Trophoblast cell (in vitro differentiated cells and primary cell): ENCODE measurements at regions not wholly inside any gene's neighbourhood (a gene's known extent, or its start where the extent isn't known, plus 50 kb on each side); places are given as distances from the start of the nearest gene placed in this dataset.

Source experiments
- DNase-seq, 2 donors: peaks; one replicate each; pipeline ENCODE4 v3.0.0-alpha.2; 2016
- H2AFZ ChIP-seq: 2 replicates; pipeline ENCODE4 v1.6.1; 2013; ENCODE audit warnings: low read length, moderate library complexity, mild to moderate bottlenecking; ENCODE audit not compliant: insufficient read depth, poor library complexity
- H2AK5ac ChIP-seq: 2 replicates; pipeline ENCODE4 v1.6.1; 2013; ENCODE audit warnings: mild to moderate bottlenecking, low read length
- H2BK120ac ChIP-seq: 2 replicates; pipeline ENCODE4 v1.6.1; 2013; ENCODE audit warnings: low read length, mild to moderate bottlenecking, moderate library complexity; ENCODE audit not compliant: insufficient read depth, poor library complexity
- H2BK12ac ChIP-seq: 2 replicates; pipeline ENCODE4 v1.6.1; 2013; ENCODE audit warnings: mild to moderate bottlenecking, low read length, moderate library complexity
- H2BK5ac ChIP-seq: 2 replicates; pipeline ENCODE4 v1.6.1; 2013; ENCODE audit warnings: low read length, low read depth, moderate library complexity, mild to moderate bottlenecking; ENCODE audit not compliant: poor library complexity
- H3K14ac ChIP-seq: 2 replicates; pipeline ENCODE4 v1.6.1; 2013; ENCODE audit warnings: mild to moderate bottlenecking, low read length
- H3K18ac ChIP-seq: 2 replicates; pipeline ENCODE4 v1.6.1; 2013; ENCODE audit warnings: mild to moderate bottlenecking, low read length
- H3K23ac ChIP-seq: 2 replicates; pipeline ENCODE4 v1.6.1; 2013; ENCODE audit warnings: low read length
- H3K27ac ChIP-seq: 2 replicates; pipeline ENCODE4 v1.5.1; 2013; ENCODE audit warnings: low read depth, mild to moderate bottlenecking, inconsistent platforms, low read length, moderate library complexity
- H3K27me3 ChIP-seq: 2 replicates; pipeline ENCODE4 v1.6.1; 2013; ENCODE audit warnings: inconsistent platforms, mild to moderate bottlenecking, low read length, moderate library complexity; ENCODE audit not compliant: insufficient read depth
- H3K36me3 ChIP-seq, 2 experiments: 1 replicate in 1 of 2; 2 replicates in 1 of 2; pipeline ENCODE4 v1.6.1; 2013; ENCODE audit warnings: low read length in 2 of 2, mild to moderate bottlenecking in 2 of 2, moderate library complexity in 1 of 2; ENCODE audit not compliant: insufficient read depth in 2 of 2, control insufficient read depth in 1 of 2
- H3K4ac ChIP-seq: 2 replicates; pipeline ENCODE4 v1.6.1; 2013; ENCODE audit warnings: low read depth, mild to moderate bottlenecking, low read length, moderate library complexity
- H3K4me1 ChIP-seq, 2 experiments: 1 replicate in 1 of 2; 2 replicates in 1 of 2; pipeline ENCODE4 v1.6.1; 2013; ENCODE audit warnings: low read length in 2 of 2, mild to moderate bottlenecking in 2 of 2, moderate library complexity in 1 of 2; ENCODE audit not compliant: insufficient read depth in 2 of 2, control insufficient read depth in 1 of 2
- H3K4me2 ChIP-seq: 2 replicates; pipeline ENCODE4 v1.6.1; 2013; ENCODE audit warnings: inconsistent platforms, mild to moderate bottlenecking, low read length, moderate library complexity
- H3K4me3 ChIP-seq: 2 replicates; pipeline ENCODE4 v1.5.1; 2013; ENCODE audit warnings: mild to moderate bottlenecking, low read depth, low read length, inconsistent platforms
- H3K79me1 ChIP-seq: one replicate; pipeline ENCODE4 v1.6.1; 2013; ENCODE audit warnings: low read length
- H3K79me2 ChIP-seq: 2 replicates; pipeline ENCODE4 v1.6.1; 2013; ENCODE audit warnings: low read length, mild to moderate bottlenecking; ENCODE audit not compliant: control insufficient read depth, insufficient read depth, poor library complexity
- H3K9ac ChIP-seq: 2 replicates; pipeline ENCODE4 v1.6.1; 2013; ENCODE audit warnings: mild to moderate bottlenecking, low read length
- H3K9me3 ChIP-seq: 2 replicates; pipeline ENCODE4 v1.6.1; 2013; ENCODE audit warnings: low read depth, mild to moderate bottlenecking, control low read depth, inconsistent platforms, low read length; ENCODE audit not compliant: insufficient read depth
- H4K12ac ChIP-seq: 2 replicates; pipeline ENCODE4 v1.6.1; 2013; ENCODE audit warnings: low read depth, mild to moderate bottlenecking, low read length, moderate library complexity
- H4K8ac ChIP-seq: 2 replicates; pipeline ENCODE4 v1.6.1; 2013; ENCODE audit warnings: low read depth, mild to moderate bottlenecking, low read length, moderate library complexity
- H4K91ac ChIP-seq: one replicate; pipeline ENCODE4 v1.6.1; 2013; ENCODE audit warnings: low read depth, mild to moderate bottlenecking, low read length, moderate library complexity
- WGBS: extraction: QIAGEN DNeasy Blood & Tissue Kit; methylation state at CpG from one replicate; pipeline ENCODE4 v1.1.7; 2013; ENCODE audit warnings: missing lambda C conversion rate; ENCODE audit not compliant: insufficient read length, insufficient coverage; ENCODE audit errors: extremely low coverage; 5-methylcytosine and 5-hydroxymethylcytosine counted together

DNA sequence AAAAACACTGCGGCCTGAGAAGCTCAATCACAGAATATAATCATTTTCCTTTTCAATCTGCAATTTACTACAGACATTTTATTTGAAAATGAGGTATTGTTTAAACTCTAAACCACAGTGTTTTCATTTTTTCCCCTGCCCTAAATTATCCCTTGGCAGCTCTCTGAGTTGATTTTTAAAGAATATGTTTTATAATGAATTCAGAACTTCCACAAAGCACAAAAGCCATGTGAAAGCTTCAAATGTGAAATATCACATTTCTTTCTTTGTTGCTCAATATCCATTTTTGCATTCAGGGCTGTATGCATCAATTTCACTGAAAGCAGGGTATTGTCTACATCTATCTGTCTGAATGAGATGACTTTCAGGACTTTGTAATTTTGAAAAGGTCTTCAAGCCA lies 813.6 kb upstream of the ALCAM start:
- Histone ChIP-seq H4K91ac (no peak overlapping the region), H3K36me3 (no peaks in the 10 kb centered on the region), H3K4ac (no peak overlapping the region), H3K18ac (no peak overlapping the region), H2BK12ac (no peak overlapping the region), H3K27me3 (no peaks in the 10 kb centered on the region), H3K27ac (no peak overlapping the region), H2AK5ac (no peak overlapping the region), H4K12ac (no peak overlapping the region), H3K79me2 (no peaks in the 10 kb centered on the region), H4K8ac (no peak overlapping the region), H3K23ac (no peak overlapping the region), H3K9me3 (no peaks in the 10 kb centered on the region), H3K4me2 (no peak overlapping the region), H3K79me1 (no peaks in the 10 kb centered on the region), H3K4me1 (no peaks in the 10 kb centered on the region), H3K9ac (no peak overlapping the region), H3K4me3 (no peak overlapping the region), H2BK5ac (no peak overlapping the region), H2AFZ (no peak overlapping the region), H3K14ac (no peak overlapping the region), H2BK120ac (no peak overlapping the region)
- WGBS, result no CpG with 5 or more reads among the region's 1 CpG
- DNase-seq, result no peak

DNA sequence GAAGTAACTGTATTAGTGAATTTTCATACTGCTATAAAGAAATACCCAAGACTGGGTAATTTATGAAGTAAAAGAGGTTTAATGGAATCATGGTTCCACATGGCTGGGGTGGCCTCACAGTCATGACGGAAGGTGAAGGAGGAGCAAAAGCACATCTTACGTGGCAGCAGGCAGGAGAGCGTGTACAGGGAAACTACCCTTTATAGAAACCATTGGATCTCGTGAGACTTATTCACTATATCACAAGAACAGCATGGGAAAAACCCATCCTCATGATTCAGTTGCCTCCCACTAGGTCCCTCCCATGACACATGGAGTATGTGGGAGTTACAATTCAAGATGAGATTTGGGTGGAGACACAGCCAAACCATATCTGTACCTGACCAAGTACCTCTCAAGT lies 812.3 kb upstream of the ALCAM start:
- H3K4me1 ChIP-seq, result no peaks in the 10 kb centered on the region
- no peak overlapping the region for H3K18ac ChIP-seq
- H3K36me3 ChIP-seq, result no peaks in the 10 kb centered on the region
- H3K79me1 ChIP-seq, result no peaks in the 10 kb centered on the region
- H3K4me2 ChIP-seq, result no peak overlapping the region
- no peak overlapping the region for H4K12ac ChIP-seq
- H2AFZ ChIP-seq, result no peak overlapping the region
- H3K27ac ChIP-seq, result no peak overlapping the region
- no peak overlapping the region for H3K4ac ChIP-seq
- no peak overlapping the region for H3K4me3 ChIP-seq
- no peak overlapping the region for H2AK5ac ChIP-seq
- no peaks in the 10 kb centered on the region for H3K27me3 ChIP-seq
- H2BK5ac ChIP-seq, result no peak overlapping the region
- no peak overlapping the region for H4K91ac ChIP-seq
- H3K9ac ChIP-seq, result no peak overlapping the region
- no peak overlapping the region for H2BK12ac ChIP-seq
- DNase-seq, result no peak
- no peak overlapping the region for H2BK120ac ChIP-seq
- no peak overlapping the region for H3K14ac ChIP-seq
- no peak overlapping the region for H4K8ac ChIP-seq
- WGBS, result no CpG with 5 or more reads among the region's 4 CpGs
- H3K9me3 ChIP-seq, result no peaks in the 10 kb centered on the region
- H3K79me2 ChIP-seq, result no peaks in the 10 kb centered on the region
- H3K23ac ChIP-seq, result no peak overlapping the region

DNA sequence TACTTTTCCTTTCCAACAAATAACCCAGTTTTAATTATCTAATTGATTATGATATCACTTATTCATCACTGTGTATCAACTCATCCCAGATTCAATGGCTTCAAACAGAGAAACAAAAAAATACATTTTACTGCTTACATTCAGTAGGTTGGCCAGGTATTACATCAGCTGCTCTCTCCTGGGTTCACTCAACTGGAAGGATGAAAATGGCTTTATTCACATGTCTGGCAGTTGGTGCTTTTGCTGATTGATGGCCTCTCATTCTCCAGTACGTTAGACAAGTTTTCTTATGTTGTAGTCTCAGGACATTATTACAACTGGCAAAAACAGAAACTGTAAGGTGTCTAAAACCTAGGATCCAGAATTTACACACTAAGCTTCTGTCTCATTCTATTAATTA lies 811.0 kb upstream of the ALCAM start:
- no CpG with 5 or more reads among the region's 1 CpG for WGBS
- no peak overlapping the region for H3K4me3 ChIP-seq
- no peaks in the 10 kb centered on the region for H3K27me3 ChIP-seq
- H3K4me1 ChIP-seq, result no peaks in the 10 kb centered on the region
- no peaks in the 10 kb centered on the region for H3K79me1 ChIP-seq
- no peak overlapping the region for H3K4me2 ChIP-seq
- H3K23ac ChIP-seq, result no peak overlapping the region
- no peaks in the 10 kb centered on the region for H3K9me3 ChIP-seq
- H3K4ac ChIP-seq, result no peak overlapping the region
- H3K27ac ChIP-seq, result no peak overlapping the region
- no peak overlapping the region for H2BK12ac ChIP-seq
- H2AK5ac ChIP-seq, result no peak overlapping the region
- no peak overlapping the region for H4K91ac ChIP-seq
- H3K36me3 ChIP-seq, result no peaks in the 10 kb centered on the region
- no peak for DNase-seq
- no peak overlapping the region for H2AFZ ChIP-seq
- H3K14ac ChIP-seq, result no peak overlapping the region
- H2BK120ac ChIP-seq, result no peak overlapping the region
- no peak overlapping the region for H4K12ac ChIP-seq
- H3K18ac ChIP-seq, result no peak overlapping the region
- H3K9ac ChIP-seq, result no peak overlapping the region
- no peaks in the 10 kb centered on the region for H3K79me2 ChIP-seq
- no peak overlapping the region for H2BK5ac ChIP-seq
- no peak overlapping the region for H4K8ac ChIP-seq

DNA sequence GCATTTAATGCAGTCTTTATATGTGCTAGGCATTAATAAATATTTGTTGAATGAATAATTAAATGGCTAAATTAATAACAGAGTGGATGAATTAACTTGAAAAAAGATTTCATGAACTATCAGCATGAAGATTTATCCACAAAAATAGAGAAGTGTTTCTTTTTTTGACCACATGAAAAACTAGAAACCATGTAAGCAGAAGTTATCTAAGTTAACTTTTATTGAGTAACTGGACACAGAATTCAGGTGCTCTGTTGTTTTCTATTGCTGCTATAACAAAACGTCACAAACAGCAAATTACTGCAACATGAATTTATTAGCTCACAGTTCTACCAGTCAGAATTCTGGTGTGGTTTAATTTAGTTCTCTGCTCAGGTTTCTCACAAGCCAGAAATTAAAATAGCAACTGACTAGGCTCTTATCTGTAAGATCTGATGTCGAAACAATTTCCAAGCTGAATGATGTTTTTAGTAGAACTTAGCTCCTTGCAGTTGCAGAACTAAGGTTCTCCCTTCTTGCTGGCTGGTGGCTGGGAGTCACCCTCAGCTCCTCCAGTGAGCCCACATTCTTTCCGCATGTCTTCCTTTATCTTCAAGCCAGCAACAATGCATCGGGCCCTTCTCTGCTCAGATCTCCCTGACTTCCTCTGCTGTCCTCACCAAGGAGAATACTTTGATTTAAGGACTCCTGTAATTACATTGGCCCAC lies 810.2 kb upstream of the ALCAM start:
- WGBS, result no CpG with 5 or more reads among the region's 4 CpGs
- no peak overlapping the region for H4K91ac ChIP-seq
- H3K18ac ChIP-seq, result no peak overlapping the region
- no peaks in the 10 kb centered on the region for H3K27me3 ChIP-seq
- no peak overlapping the region for H3K4me3 ChIP-seq
- H3K27ac ChIP-seq, result no peak overlapping the region
- H3K9ac ChIP-seq, result no peak overlapping the region
- no peaks in the 10 kb centered on the region for H3K79me2 ChIP-seq
- no peaks in the 10 kb centered on the region for H3K36me3 ChIP-seq
- H2AK5ac ChIP-seq, result no peak overlapping the region
- H4K8ac ChIP-seq, result no peak overlapping the region
- no peak overlapping the region for H3K4ac ChIP-seq
- no peak overlapping the region for H3K4me2 ChIP-seq
- no peak for DNase-seq
- no peak overlapping the region for H2BK12ac ChIP-seq
- no peaks in the 10 kb centered on the region for H3K9me3 ChIP-seq
- no peak overlapping the region for H4K12ac ChIP-seq
- no peak overlapping the region for H2AFZ ChIP-seq
- no peak overlapping the region for H2BK120ac ChIP-seq
- H2BK5ac ChIP-seq, result no peak overlapping the region
- H3K79me1 ChIP-seq, result no peaks in the 10 kb centered on the region
- H3K23ac ChIP-seq, result no peak overlapping the region
- H3K4me1 ChIP-seq, result no peaks in the 10 kb centered on the region
- no peak overlapping the region for H3K14ac ChIP-seq
